ENCODE measurements at regions not wholly inside any gene's neighbourhood (a gene's known extent, or its start where the extent isn't known, plus 50 kb on each side); places are given as distances from the start of the nearest gene placed in this dataset.

GRCh38 chr9:115986508-115986907, 167.1 kb upstream of the PAPPA start:
- CTCF ChIA-PET, result no interaction called here
- intact Hi-C loops (cut with micrococcal nuclease; ENCODE audit: unreplicated experiment), result no loop called here
- BruUV-seq (replicated peaks), result no TSS peak
- Mint-ChIP-seq H3K9me3 (ENCODE audit: low read depth, unreplicated experiment) (peaks cover 5% of the 10 kb centered on the region), H3K36me3 (ENCODE audit: insufficient read depth, unreplicated experiment) (no peaks in the 10 kb centered on the region), H3K27ac (ENCODE audit: unreplicated experiment) (no peak overlapping the region), H3K4me1 (ENCODE audit: low read depth, unreplicated experiment) (no peaks in the 10 kb centered on the region), H3K27me3 (ENCODE audit: unreplicated experiment) (no peaks in the 10 kb centered on the region), H3K4me3 (ENCODE audit: low read depth, unreplicated experiment) (no peak overlapping the region)
- DNase-seq, result no peak
- no peak for TF ChIP-seq CTCF (IDR thresholded peaks at IDR 0.05; ENCODE audit: unreplicated experiment)

- BruUV-seq (replicated peaks), result no TSS peak
- peaks cover 7% of the 10 kb centered on the region for H3K9me3 Mint-ChIP-seq (ENCODE audit: low read depth, unreplicated experiment)
- intact Hi-C loops (cut with micrococcal nuclease; ENCODE audit: unreplicated experiment), result no loop called here
- CTCF ChIA-PET, result no interaction called here
- no peak for DNase-seq
- no peaks in the 10 kb centered on the region for H3K4me1 Mint-ChIP-seq (ENCODE audit: low read depth, unreplicated experiment)
- no peak overlapping the region for H3K27ac Mint-ChIP-seq (ENCODE audit: unreplicated experiment)
- H3K4me3 Mint-ChIP-seq (ENCODE audit: low read depth, unreplicated experiment), result no peak overlapping the region
- TF ChIP-seq CTCF (IDR thresholded peaks at IDR 0.05; ENCODE audit: unreplicated experiment), result no peak
- no peaks in the 10 kb centered on the region for H3K36me3 Mint-ChIP-seq (ENCODE audit: insufficient read depth, unreplicated experiment)
- H3K27me3 Mint-ChIP-seq (ENCODE audit: unreplicated experiment), result no peaks in the 10 kb centered on the region
Measured at GRCh38 chr9:115988701-115989100, 164.9 kb upstream of the PAPPA start.

- no peaks in the 10 kb centered on the region for H3K4me1 Mint-ChIP-seq (ENCODE audit: low read depth, unreplicated experiment)
- H3K27ac Mint-ChIP-seq (ENCODE audit: unreplicated experiment), result no peak overlapping the region
- no peak for DNase-seq
- H3K27me3 Mint-ChIP-seq (ENCODE audit: unreplicated experiment), result no peaks in the 10 kb centered on the region
- intact Hi-C loops (cut with micrococcal nuclease; ENCODE audit: unreplicated experiment), result no loop called here
- BruUV-seq (replicated peaks), result no TSS peak
- H3K4me3 Mint-ChIP-seq (ENCODE audit: low read depth, unreplicated experiment), result no peak overlapping the region
- peaks cover 7% of the 10 kb centered on the region for H3K9me3 Mint-ChIP-seq (ENCODE audit: low read depth, unreplicated experiment)
- CTCF ChIA-PET, result no interaction called here
- TF ChIP-seq CTCF (IDR thresholded peaks at IDR 0.05; ENCODE audit: unreplicated experiment), result no peak
- no peaks in the 10 kb centered on the region for H3K36me3 Mint-ChIP-seq (ENCODE audit: insufficient read depth, unreplicated experiment)
Measured at GRCh38 chr9:115989831-115990230, 163.8 kb upstream of the PAPPA start.

GRCh38 chr9:115992834-115993233, 160.8 kb upstream of the PAPPA start:
- no peak for DNase-seq
- Mint-ChIP-seq H3K27ac (ENCODE audit: unreplicated experiment) (no peak overlapping the region), H3K4me3 (ENCODE audit: low read depth, unreplicated experiment) (no peak overlapping the region), H3K9me3 (ENCODE audit: low read depth, unreplicated experiment) (peaks cover 9% of the 10 kb centered on the region), H3K27me3 (ENCODE audit: unreplicated experiment) (no peaks in the 10 kb centered on the region), H3K36me3 (ENCODE audit: insufficient read depth, unreplicated experiment) (no peaks in the 10 kb centered on the region), H3K4me1 (ENCODE audit: low read depth, unreplicated experiment) (no peaks in the 10 kb centered on the region)
- no TSS peak for BruUV-seq (replicated peaks)
- CTCF ChIA-PET, result no interaction called here
- no peak for TF ChIP-seq CTCF (IDR thresholded peaks at IDR 0.05; ENCODE audit: unreplicated experiment)
- intact Hi-C loops (cut with micrococcal nuclease; ENCODE audit: unreplicated experiment), result no loop called here

- intact Hi-C loops (cut with micrococcal nuclease; ENCODE audit: unreplicated experiment), result no loop called here
Measured at GRCh38 chr9:115997923-115998322, 155.7 kb upstream of the PAPPA start.

More at GRCh38 chr9:115997923-115998322, 155.7 kb upstream of the PAPPA start:
- no peak overlapping the region for H3K4me3 Mint-ChIP-seq (ENCODE audit: low read depth, unreplicated experiment)
- no peak for DNase-seq
- no peaks in the 10 kb centered on the region for H3K27me3 Mint-ChIP-seq (ENCODE audit: unreplicated experiment)
- H3K9me3 Mint-ChIP-seq (ENCODE audit: low read depth, unreplicated experiment), result peaks cover 6% of the 10 kb centered on the region
- TF ChIP-seq CTCF (IDR thresholded peaks at IDR 0.05; ENCODE audit: unreplicated experiment), result no peak
- no TSS peak for BruUV-seq (replicated peaks)
- no peak overlapping the region for H3K27ac Mint-ChIP-seq (ENCODE audit: unreplicated experiment)
- H3K4me1 Mint-ChIP-seq (ENCODE audit: low read depth, unreplicated experiment), result no peaks in the 10 kb centered on the region
- CTCF ChIA-PET, result no interaction called here
- no peaks in the 10 kb centered on the region for H3K36me3 Mint-ChIP-seq (ENCODE audit: insufficient read depth, unreplicated experiment)

Measured in Calu3 (cell line).